Sigmoid colon (tissue), 6 donors: ENCODE measurements at regions not wholly inside any gene's neighbourhood (a gene's known extent, or its start where the extent isn't known, plus 50 kb on each side); places are given as distances from the start of the nearest gene placed in this dataset.
"Not testable (repeated sequence)": the region's sequence is repeated elsewhere in the genome, so short reads cannot be mapped to it uniquely, and the experiment has no call there.

ENCODE experiments used
- DNase-seq: peaks from one replicate; pipeline ENCODE4 v3.0.0-alpha.2; 2019
- H3K27ac ChIP-seq, 4 donors: fragments of 200-600 bp; sonication (generic); one replicate each; pipeline ENCODE4 v1.5.1; 2016 to 2019; ENCODE audit warnings: mild to moderate bottlenecking in 1 of 4
- H3K27me3 ChIP-seq, 3 donors: fragments of 200-600 bp; sonication (generic); one replicate each; pipeline ENCODE4 v1.5.1; 2019; ENCODE audit warnings: mild to moderate bottlenecking in 1 of 3
- H3K36me3 ChIP-seq, 4 donors: fragments of 200-600 bp; sonication (generic); one replicate each; pipeline ENCODE4 v1.5.1; 2016 to 2019
- H3K4me1 ChIP-seq, 4 donors: fragments of 200-600 bp; sonication (generic); one replicate each; pipeline ENCODE4 v1.5.1; 2017 to 2019
- H3K4me3 ChIP-seq, 4 donors: fragments of 200-600 bp; sonication (generic); one replicate each; pipeline ENCODE4 v1.5.1; 2017 to 2019; ENCODE audit warnings: mild to moderate bottlenecking in 2 of 4, moderate library complexity in 1 of 4
- H3K9me3 ChIP-seq, 4 donors: fragments of 200-600 bp in 3 of 4; sonication (generic) in 3 of 4; one replicate each; pipeline versions ENCODE4 v1.5.1 to v1.6.1; 2013 to 2019
- CTCF ChIP-seq, 4 experiments: fragments of 450-650 bp in 3 of 4; fragments of 200-600 bp in 1 of 4; IDR thresholded peaks; one replicate each; pipeline ENCODE4 v1.5.1; 2016 to 2019; ENCODE audit warnings: antibody characterized with exemption in 4 of 4, mild to moderate bottlenecking in 3 of 4, moderate library complexity in 2 of 4
- EP300 ChIP-seq, 4 donors: sonication (generic); formaldehyde crosslinking; IDR thresholded peaks; one replicate each; pipeline ENCODE4 v1.6.1; 2017; ENCODE audit warnings: antibody characterized with exemption in 4 of 4
- POLR2A ChIP-seq, 2 donors: fragments of 450-650 bp; IDR thresholded peaks; one replicate each; pipeline ENCODE4 v1.6.1; 2016; ENCODE audit warnings: antibody characterized with exemption in 2 of 2, mild to moderate bottlenecking in 2 of 2, moderate library complexity in 2 of 2
- POLR2AphosphoS5 ChIP-seq, 4 donors: sonication (generic); formaldehyde crosslinking; IDR thresholded peaks; one replicate each; pipeline ENCODE4 v1.6.1; 2017; ENCODE audit warnings: antibody characterized with exemption in 4 of 4
- WGBS, 2 donors: extraction: QIAGEN DNeasy Blood & Tissue Kit; methylation state at CpG; one replicate each; pipeline ENCODE4 v1.1.7; 2013; 5-methylcytosine and 5-hydroxymethylcytosine counted together
- intact Hi-C: fragments of 100-400 bp; cut with DNase I; formaldehyde crosslinking; loops from one replicate; pipeline ENCODE4 v1.15.1; 2023
- donor health status: healthy with polysubstance abuse.
- donor health status: healthy.

DNA sequence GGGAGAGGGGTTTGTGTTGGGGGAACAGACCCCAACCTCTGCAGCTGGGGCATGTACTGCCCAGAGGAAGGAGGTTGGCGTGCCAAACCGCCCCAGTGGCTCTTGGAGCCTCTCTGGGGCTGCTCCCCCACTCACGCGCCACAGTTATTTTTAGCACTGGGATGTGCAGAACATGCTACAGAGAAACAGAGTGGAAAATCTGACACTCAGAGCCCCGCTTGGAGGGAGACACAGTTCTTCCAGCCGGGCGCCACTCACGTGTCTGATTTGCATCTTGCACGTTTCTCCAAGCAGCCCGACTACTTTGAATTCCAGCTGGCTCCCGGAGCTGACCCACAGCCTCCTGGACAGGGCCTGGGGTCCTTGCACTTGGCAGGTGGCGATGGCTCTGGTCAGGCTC lies 182.0 kb downstream of the RPS24 start:
- Histone ChIP-seq H3K4me1 (peaks cover 0 to 50% (median 41%) of the 10 kb centered on the region in 4 donors), H3K27me3 (no peaks in the 10 kb centered on the region), H3K9me3 (no peaks in the 10 kb centered on the region), H3K36me3 (no peaks in the 10 kb centered on the region), H3K27ac (peak overlapping the region; percentile 77 to 85 (median 82)), H3K4me3 (no peak overlapping the region)
- DNase-seq, result peak; percentile 98
- intact Hi-C loops, result loop anchor here (2.0 to 10.0 kb wide), 3 partner anchors 87 to 729 kb away; no protein-coding TSS in a partner anchor
- 34 to 66% methylated on average over 12 of the region's 12 CpGs for WGBS, 2 donors
- TF ChIP-seq POLR2A (IDR thresholded peaks at IDR 0.05), result no peak
- TF ChIP-seq EP300 (IDR thresholded peaks at IDR 0.05), result peak; percentile 80 to 95 (median 86)
- peak; percentile 76 to 91 (median 77) for TF ChIP-seq POLR2AphosphoS5 (IDR thresholded peaks at IDR 0.05)
- no peak for TF ChIP-seq CTCF (IDR thresholded peaks at IDR 0.05)

GRCh38 chr10:78217336-78217735 lies 183.7 kb downstream of the RPS24 start:
- no peak overlapping the region for H3K4me3 ChIP-seq
- DNase-seq, result no peak
- TF ChIP-seq EP300 (IDR thresholded peaks at IDR 0.05), result no peak
- no peak for TF ChIP-seq POLR2A (IDR thresholded peaks at IDR 0.05)
- no peak for TF ChIP-seq POLR2AphosphoS5 (IDR thresholded peaks at IDR 0.05)
- no peak for TF ChIP-seq CTCF (IDR thresholded peaks at IDR 0.05)
- H3K27ac ChIP-seq, result no peak overlapping the region
- WGBS, 2 donors, result 58 to 76% methylated on average over 6 of the region's 6 CpGs
- no peaks in the 10 kb centered on the region for H3K9me3 ChIP-seq
- H3K27me3 ChIP-seq, result no peaks in the 10 kb centered on the region
- H3K36me3 ChIP-seq, result no peaks in the 10 kb centered on the region
- peaks cover 0 to 42% (median 32%) of the 10 kb centered on the region in 4 donors for H3K4me1 ChIP-seq
- intact Hi-C loops, result loop anchor here (10.0 kb wide), 1 partner anchor 727 kb away; no protein-coding TSS in a partner anchor

- Histone ChIP-seq H3K4me1 (peaks cover 0 to 34% (median 26%) of the 10 kb centered on the region in 4 donors), H3K9me3 (no peaks in the 10 kb centered on the region), H3K4me3 (no peak overlapping the region), H3K36me3 (no peaks in the 10 kb centered on the region), H3K27ac (no peak overlapping the region), H3K27me3 (no peaks in the 10 kb centered on the region)
- WGBS, 2 donors, result 31 to 67% methylated on average over 15 of the region's 15 CpGs
- TF ChIP-seq POLR2AphosphoS5 (IDR thresholded peaks at IDR 0.05) (no peak), POLR2A (IDR thresholded peaks at IDR 0.05) (no peak), CTCF (IDR thresholded peaks at IDR 0.05) (no peak), EP300 (IDR thresholded peaks at IDR 0.05) (no peak)
- intact Hi-C loops, result loop anchor here (10.0 kb wide), 1 partner anchor 726 kb away; no protein-coding TSS in a partner anchor
- DNase-seq, result no peak
Measured at GRCh38 chr10:78218798-78219490, 185.3 kb downstream of the RPS24 start.

GRCh38 chr10:78219568-78219967 lies 185.9 kb downstream of the RPS24 start:
- not testable (repeated sequence) for H3K4me3 ChIP-seq, H3K27ac ChIP-seq, H3K36me3 ChIP-seq, H3K9me3 ChIP-seq, DNase-seq, H3K27me3 ChIP-seq
- 80 to 91% methylated on average over 4 of the region's 4 CpGs for WGBS, 2 donors
- peaks cover 0 to 31% (median 26%) of the 10 kb centered on the region in 4 donors for H3K4me1 ChIP-seq
- intact Hi-C loops, result loop anchor here (10.0 kb wide), 1 partner anchor 725 kb away; no protein-coding TSS in a partner anchor

- H3K27ac ChIP-seq, result no peak overlapping the region
- no peak overlapping the region for H3K4me3 ChIP-seq
- DNase-seq, result no peak
- H3K27me3 ChIP-seq, result no peaks in the 10 kb centered on the region
- H3K4me1 ChIP-seq, result peaks cover 0 to 19% (median 14%) of the 10 kb centered on the region in 4 donors
- TF ChIP-seq EP300 (IDR thresholded peaks at IDR 0.05) (no peak), POLR2A (IDR thresholded peaks at IDR 0.05) (no peak), CTCF (IDR thresholded peaks at IDR 0.05) (no peak), POLR2AphosphoS5 (IDR thresholded peaks at IDR 0.05) (no peak)
- no peaks in the 10 kb centered on the region for H3K9me3 ChIP-seq
- intact Hi-C loops, result no loop called here
- H3K36me3 ChIP-seq, result no peaks in the 10 kb centered on the region
- WGBS, 2 donors, result 93 to 94% methylated on average over 2 of the region's 2 CpGs
Measured at GRCh38 chr10:78220781-78221180, 187.1 kb downstream of the RPS24 start.
